GM23338 (cell line): ENCODE measurements at regions not wholly inside any gene's neighbourhood (a gene's known extent, or its start where the extent isn't known, plus 50 kb on each side); places are given as distances from the start of the nearest gene placed in this dataset.

Experiments
- CTCF ChIP-seq, 2 experiments: fragments of 200-600 bp in 1 of 2; sonication (generic) in 1 of 2; conservative IDR thresholded peaks; 2 replicates each; pipeline versions ENCODE4 v1.5.1 to v1.6.1; 2016 to 2017; ENCODE audit warnings: antibody characterized with exemption in 2 of 2, low read depth in 2 of 2, mild to moderate bottlenecking in 2 of 2, moderate library complexity in 1 of 2
- EZH2 ChIP-seq: fragments of 200-600 bp; sonication (generic); IDR thresholded peaks from one replicate; pipeline ENCODE4 v1.8.0; 2017; ENCODE audit warnings: antibody characterized with exemption, mild to moderate bottlenecking, low read depth; ENCODE audit not compliant: unreplicated experiment
- EZH2phosphoT487 ChIP-seq: fragments of 200-600 bp; sonication (generic); IDR thresholded peaks from one replicate; pipeline ENCODE4 v1.8.1; 2018; ENCODE audit warnings: antibody characterized with exemption; ENCODE audit not compliant: unreplicated experiment
- POLR2AphosphoS5 ChIP-seq: IDR thresholded peaks from 2 replicates; pipeline ENCODE4 v1.6.1; 2016; ENCODE audit warnings: antibody characterized with exemption, low read depth
- STAT1 ChIP-seq: IDR thresholded peaks from one replicate; pipeline ENCODE4 v1.6.1; 2016; ENCODE audit warnings: antibody characterized with exemption; ENCODE audit not compliant: unreplicated experiment
- ZNF462 ChIP-seq: fragments of 250-450 bp; sonication (Bioruptor Pico); IDR thresholded peaks from 2 replicates; pipeline ENCODE4 v1.5.0; 2020; ENCODE audit warnings: mild to moderate bottlenecking, moderate library complexity

GRCh38 chr9:119533504-119533903, 164.3 kb upstream of the BRINP1 start:
- TF ChIP-seq POLR2AphosphoS5: no peak
- TF ChIP-seq EZH2: no peak
- no peak for TF ChIP-seq CTCF (conservative IDR thresholded peaks at IDR 0.05; ENCODE audit: low read depth in 2 of 2)
- TF ChIP-seq EZH2phosphoT487: no peak
- no peak for TF ChIP-seq ZNF462
- TF ChIP-seq STAT1: no peak
